Stimulated activated CD4-positive, alpha-beta T cell treated with anti-CD3 and anti-CD28 coated beads, Interleukin-4, amount 100 ng/mL, for 48 hours (primary cell): ENCODE measurements at regions not wholly inside any gene's neighbourhood (a gene's known extent, or its start where the extent isn't known, plus 50 kb on each side); places are given as distances from the start of the nearest gene placed in this dataset.

Experiments
- DNase-seq, 2 donors: peaks; one replicate each; pipeline ENCODE4 v3.0.0-alpha.2; 2020; ENCODE audit warnings: low read depth in 2 of 2

- no peak for DNase-seq
Observed at GRCh38 chr12:116456330-116457082, 102.7 kb upstream of the MAP1LC3B2 start.

- no peak for DNase-seq
Observed at GRCh38 chr12:116458492-116458891, 100.7 kb upstream of the MAP1LC3B2 start.

- DNase-seq = no peak
Observed at GRCh38 chr12:116459011-116459875, 99.9 kb upstream of the MAP1LC3B2 start.

DNA sequence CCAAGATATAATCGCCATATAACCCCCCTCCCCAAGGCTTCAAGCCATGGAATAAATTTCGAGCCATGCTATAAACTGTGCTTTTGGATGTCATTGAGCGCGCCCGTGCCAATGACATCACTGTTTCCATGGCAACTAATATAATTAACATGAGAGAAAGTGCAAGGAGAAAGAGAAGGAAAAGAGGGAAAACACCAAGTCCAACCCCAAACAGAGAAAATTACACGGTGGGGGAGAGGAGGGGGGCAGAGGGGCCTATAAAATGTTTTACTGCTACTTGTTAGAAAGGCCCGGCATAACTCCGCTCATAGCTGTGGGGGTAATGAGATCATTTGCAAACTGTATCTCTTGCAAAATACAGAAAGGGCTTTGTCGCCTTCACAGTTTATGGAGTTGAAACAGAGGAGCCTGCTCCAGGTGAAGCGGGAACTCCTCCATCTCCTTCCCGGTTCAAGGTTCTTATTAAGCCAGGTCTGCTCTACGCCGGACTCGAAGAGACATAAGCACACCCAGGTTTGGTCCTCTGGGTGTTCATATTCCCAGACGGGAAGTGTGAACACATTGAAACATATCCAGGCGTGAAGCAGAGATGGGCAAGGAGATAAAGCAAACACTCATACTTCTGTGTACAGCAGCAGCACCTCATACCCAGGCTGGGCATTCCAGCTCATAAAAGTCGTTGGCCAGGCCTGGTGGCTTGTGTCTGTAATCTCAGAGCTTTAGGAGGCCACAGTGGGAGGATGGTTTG lies 99.1 kb upstream of the MAP1LC3B2 start:
- no peak for DNase-seq

- DNase-seq = no peak
Observed at GRCh38 chr12:116461060-116461459, 98.1 kb upstream of the MAP1LC3B2 start.

DNA sequence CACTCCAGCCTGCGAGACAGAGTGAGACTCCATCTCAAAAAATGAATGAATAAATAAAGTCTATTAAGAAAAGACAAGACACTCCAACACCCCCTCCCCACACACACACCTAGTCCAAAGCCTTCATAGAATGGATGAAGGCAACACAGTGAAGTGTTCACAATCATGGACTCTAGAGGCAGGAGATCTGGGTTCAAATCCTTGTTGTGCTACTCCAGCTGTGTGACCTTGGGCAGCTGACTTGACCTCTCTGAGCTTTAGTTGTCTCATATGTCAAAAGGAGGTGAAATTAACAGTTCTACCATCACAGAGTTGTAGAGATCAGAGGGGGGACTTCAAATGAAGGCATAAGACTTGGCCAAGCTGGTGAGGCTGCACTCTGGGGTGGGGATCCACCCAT lies 95.8 kb upstream of the MAP1LC3B2 start:
- DNase-seq = no peak

DNA sequence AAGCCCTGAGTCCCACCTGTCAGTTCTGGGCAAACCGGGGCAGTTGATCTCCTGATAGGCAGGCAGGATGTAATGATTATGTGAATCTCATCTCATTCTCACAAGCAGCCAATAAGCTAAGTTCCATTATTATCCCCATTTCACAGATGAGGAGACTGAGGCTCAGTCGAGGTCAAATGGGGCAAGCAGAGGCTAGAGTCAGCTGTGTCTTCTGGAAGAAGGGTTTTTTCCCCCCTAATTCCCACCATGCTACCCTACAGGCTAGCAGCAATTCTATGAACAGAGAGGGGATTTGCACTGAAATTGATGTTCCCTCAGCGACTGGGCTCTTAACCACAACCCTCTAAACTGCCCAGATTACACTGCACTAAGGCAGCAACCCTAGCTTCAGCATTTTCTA lies 93.8 kb upstream of the MAP1LC3B2 start:
- no peak for DNase-seq

- DNase-seq = no peak
Observed at GRCh38 chr12:116465856-116466255, 93.3 kb upstream of the MAP1LC3B2 start.

GRCh38 chr12:116466536-116466935 lies 92.6 kb upstream of the MAP1LC3B2 start:
- DNase-seq = no peak

DNA sequence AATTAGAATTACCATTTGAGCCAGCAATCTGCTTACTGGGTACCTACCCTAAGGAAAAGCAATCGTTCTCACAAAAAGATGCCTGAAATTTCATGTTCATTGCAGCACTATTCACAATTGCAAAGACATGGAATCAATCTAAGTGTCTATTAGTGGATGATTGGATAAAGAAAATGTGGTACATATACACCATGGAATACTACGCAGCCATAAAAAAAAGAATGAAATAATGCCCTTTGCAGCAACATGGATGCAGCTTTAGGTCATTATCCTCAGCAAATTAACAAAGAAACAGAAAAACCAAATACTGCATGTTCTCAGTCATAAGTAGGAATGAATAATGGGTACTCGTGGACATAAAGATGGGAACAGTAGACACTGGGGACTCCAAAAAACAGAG lies 89.8 kb upstream of the MAP1LC3B2 start:
- DNase-seq = no peak

- DNase-seq = no peak
Observed at GRCh38 chr12:116471544-116471943, 87.6 kb upstream of the MAP1LC3B2 start.

DNA sequence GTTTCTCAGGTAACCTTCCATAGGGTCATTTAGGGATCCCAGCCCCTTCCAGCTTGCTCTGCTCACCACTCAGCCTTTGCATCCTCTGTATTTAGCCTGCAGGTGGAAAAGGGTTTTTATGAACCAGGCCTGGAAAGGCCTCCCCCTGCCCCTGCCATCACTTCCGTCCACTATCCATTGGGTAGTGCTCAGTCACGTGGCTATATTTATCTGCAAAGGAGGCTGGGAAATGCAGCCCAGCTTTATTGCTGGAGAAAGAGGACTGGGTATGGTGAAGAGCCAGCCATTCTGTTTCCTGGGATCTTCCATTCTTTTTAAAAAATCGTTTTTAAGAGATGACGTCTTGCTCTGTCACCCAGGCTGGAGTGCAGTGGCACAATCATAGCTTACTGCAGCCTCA lies 87.0 kb upstream of the MAP1LC3B2 start:
- no peak for DNase-seq

DNA sequence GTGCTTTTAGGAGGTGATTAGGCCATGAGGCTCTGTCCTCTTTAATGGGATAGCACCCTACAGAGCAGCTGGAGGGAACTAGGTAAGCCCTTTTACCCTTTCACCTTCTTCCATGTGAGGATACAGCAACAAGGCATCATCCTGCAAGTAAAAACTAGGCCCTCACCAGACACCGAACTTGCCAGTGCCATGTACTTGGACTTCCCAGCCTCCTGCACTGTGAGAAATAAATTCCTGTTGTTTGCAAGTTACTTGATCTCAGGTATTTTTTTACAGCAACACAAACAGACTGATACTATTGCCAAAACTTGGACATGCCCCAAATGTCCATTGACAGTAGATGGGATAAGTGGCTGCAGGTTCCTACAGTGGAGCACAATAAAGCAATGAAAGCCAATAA lies 85.8 kb upstream of the MAP1LC3B2 start:
- DNase-seq = no peak

DNA sequence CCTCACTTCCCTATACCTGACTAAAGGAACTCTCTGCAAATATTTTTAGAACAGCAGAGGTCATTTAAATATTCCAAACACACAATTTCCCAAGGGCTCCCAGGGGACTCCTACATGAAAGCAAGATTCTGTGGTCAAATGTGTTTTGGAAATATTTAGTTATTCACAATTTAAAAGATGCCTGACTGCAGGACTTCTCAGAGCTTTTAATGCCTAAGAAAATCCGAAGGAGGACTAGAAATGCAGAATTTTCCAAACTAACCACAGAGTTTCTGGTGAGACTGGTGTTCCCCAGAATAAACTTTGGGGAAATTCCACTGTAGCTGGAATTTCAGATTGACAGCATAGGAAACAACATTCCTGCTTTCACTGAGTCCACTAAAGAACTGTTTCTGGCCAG lies 84.8 kb upstream of the MAP1LC3B2 start:
- no peak for DNase-seq

DNA sequence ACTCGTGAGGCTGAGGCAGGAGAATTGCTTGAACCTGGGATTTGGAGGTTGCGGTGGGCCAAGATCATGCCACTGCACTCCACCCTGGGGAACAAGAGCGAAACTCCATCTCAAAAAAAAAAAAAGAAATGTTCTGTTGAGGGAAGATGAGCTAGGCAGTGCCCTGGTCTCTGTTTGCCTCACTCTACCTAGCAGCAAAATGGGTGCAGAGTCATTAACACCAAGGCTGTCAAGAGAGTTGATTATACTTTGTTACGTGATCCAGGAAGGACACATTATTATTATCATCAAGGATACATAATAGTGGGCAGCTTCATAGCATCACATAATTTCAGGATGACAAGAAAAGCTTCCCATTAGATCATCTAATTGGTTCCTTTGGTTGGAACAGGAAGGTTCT lies 84.3 kb upstream of the MAP1LC3B2 start:
- DNase-seq = no peak

- DNase-seq = no peak
Observed at GRCh38 chr12:116476227-116476822, 82.9 kb upstream of the MAP1LC3B2 start.

DNA sequence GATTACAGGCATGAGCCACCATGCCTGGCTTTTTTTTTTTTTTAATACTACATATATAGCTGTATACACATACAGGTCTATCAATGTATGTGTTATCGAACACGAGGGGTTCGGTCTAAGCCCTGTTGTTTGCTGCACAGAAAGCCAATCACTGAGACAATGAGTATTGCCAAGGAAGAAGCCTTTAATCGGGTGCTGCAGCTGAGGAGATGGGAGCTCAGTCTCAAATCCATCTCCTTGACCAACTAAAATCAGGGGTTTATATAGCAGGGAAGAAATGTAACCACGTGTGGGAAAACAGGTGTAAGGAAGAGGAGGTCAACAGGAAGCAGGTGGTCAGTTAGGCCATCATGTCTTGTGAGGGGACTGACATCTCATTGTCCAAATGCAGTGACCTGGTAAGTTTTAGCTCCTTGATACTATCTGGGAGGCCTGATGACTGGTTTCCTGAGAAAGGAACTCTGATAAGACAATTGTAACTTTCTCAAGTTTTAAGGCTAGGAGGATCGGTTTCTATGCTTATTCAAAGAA lies 80.9 kb upstream of the MAP1LC3B2 start:
- DNase-seq = no peak

GRCh38 chr12:116480210-116480810 lies 78.9 kb upstream of the MAP1LC3B2 start:
- no peak for DNase-seq

- DNase-seq = no peak
Observed at GRCh38 chr12:116481726-116482125, 77.5 kb upstream of the MAP1LC3B2 start.

GRCh38 chr12:116482179-116482578 lies 77.0 kb upstream of the MAP1LC3B2 start:
- no peak for DNase-seq

DNA sequence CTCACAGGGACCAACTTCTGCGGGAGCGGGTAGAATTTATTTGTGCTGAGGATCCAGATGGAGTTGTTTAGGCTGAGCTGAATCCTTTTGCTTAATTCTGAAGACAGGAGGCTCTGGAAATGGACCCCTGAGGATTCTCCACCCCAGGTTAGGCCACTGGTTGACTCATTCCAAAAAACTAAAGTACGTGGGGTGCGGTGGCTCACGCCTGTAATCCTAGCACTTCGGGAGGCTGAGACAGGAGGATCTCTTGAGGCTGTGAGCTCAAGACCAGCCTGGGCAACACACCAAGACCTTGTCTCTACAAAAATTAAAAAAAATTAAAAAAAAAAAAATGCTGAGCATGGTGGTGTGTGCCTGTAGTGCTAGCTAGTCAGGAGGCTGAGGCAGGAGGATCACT lies 76.3 kb upstream of the MAP1LC3B2 start:
- DNase-seq = no peak
